ENCODE measurements at regions not wholly inside any gene's neighbourhood (a gene's known extent, or its start where the extent isn't known, plus 50 kb on each side); places are given as distances from the start of the nearest gene placed in this dataset.
A peak's percentile ranks its signal among the peaks of the same experiment; 100 is the strongest.

- no peak for DNase-seq (ENCODE audit: low read depth in 2 of 2)
Measured at GRCh38 chr9:95678759-95679158, 162.0 kb upstream of the PTCH1 start.

DNA sequence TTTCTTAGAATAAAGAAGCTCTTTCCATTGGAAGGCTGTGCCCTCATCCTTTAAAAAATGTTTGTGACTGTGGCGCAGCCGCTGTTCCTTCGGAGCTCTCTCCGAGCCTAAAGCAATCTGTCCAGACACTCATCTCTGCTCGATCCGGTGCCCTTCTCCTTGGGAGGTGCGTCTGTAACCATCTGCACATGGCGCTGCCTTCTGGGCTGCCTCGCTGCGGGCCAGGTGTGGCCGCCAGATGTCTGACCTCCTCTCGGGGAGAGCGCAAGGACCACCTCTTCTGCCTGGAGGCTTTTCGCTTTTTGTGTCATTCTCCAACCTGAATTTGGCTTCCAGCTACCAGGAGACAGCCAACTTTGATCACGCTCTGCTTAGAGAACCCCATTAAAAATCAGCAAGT is 153.4 kb upstream of the PTCH1 start:
- no peak for DNase-seq (ENCODE audit: low read depth in 2 of 2)

- DNase-seq (ENCODE audit: low read depth in 2 of 2) = no peak
Measured at GRCh38 chr9:95669253-95669652, 152.5 kb upstream of the PTCH1 start.

DNA sequence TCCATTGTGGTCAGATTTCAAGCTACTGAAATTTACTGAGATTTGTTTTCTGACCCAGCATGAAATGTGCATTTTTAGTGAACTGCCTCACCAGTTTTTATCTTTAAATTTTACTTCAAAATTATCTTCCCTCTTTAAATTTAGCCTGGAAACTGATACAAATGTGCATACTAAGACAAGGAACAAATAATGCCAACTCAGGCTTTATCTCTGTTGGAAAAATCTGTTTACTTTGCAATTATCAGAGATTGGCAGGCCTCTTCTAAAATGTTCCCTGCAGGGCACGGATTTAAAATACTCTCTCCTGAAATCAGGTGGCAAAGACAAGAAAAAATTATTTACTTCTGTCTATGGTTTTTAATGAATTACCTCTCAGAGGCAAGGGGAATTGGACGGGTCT is 151.0 kb upstream of the PTCH1 start:
- DNase-seq (ENCODE audit: low read depth in 2 of 2) = no peak

- no peak for DNase-seq (ENCODE audit: low read depth in 2 of 2)
Measured at GRCh38 chr9:95666785-95667155, 150.0 kb upstream of the PTCH1 start.

- DNase-seq (ENCODE audit: low read depth in 2 of 2) = no peak
Measured at GRCh38 chr9:95666096-95666784, 149.5 kb upstream of the PTCH1 start.

DNA sequence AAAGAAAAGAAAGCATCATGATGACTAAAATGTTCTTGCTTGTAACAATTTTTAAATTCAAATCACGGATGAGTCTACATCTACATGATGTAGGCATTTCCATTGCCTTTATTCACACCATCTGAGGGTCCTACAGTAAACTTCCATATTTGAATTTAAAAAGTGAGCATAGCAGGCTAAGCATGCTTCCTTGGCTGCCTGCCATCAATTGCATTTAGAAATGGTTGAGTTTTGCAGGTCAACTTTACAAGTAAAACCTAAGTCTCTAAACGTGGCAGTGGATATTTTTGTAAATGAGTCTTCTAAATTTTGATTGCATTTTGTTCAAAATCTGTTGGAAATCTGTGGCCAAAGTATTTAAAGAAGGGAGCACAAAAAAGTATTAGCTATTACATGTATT is 136.5 kb upstream of the PTCH1 start:
- DNase-seq (ENCODE audit: low read depth in 2 of 2) = peak in 1 of 2 donors; percentile 20

- DNase-seq (ENCODE audit: low read depth in 2 of 2) = no peak
Measured at GRCh38 chr9:95650720-95651119, 133.9 kb upstream of the PTCH1 start.

DNA sequence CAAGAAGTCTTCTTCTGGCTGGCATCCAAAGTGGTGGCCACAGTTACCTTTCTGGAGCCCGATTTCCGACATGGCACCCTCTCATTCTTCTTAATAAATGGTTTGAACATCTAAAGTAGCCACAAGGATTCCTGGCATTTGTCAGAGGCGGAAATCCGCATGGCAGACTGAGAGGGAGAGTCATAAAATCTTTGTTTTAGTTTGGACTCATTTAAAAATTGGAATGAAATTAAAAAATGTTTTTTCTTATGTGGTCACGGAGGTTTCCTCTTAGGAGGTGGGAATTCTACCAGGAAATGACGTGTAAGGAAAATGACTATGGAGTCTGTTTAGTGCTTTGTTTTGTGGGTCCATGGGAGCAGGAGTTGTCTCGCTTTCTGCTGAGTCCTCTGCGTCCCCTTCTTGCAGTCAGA is 133.0 kb upstream of the PTCH1 start:
- peak in 1 of 2 donors; percentile 71 for DNase-seq (ENCODE audit: low read depth in 2 of 2)

GRCh38 chr9:95648225-95648624 is 131.5 kb upstream of the PTCH1 start:
- no peak for DNase-seq (ENCODE audit: low read depth in 2 of 2)

DNA sequence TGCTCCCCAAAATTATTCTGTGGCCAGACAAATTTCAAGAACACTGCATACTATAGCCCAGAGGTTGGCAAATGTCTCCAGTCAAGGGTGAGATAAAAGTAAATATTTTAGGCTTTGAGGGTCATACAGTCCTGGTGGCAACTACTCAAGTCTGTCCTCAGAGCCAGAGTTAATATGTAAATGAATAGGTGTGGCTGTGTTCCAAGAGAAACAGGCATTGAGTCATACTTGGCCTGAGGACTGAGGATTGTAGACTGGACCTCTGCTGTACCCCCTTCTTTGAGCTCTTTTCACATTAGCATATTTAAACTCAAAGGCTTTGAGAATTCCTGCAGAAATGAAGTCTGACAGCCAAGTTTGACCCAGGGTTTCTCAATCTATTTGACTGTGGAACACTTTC is 129.2 kb upstream of the PTCH1 start:
- peak; percentile 14 to 31 for DNase-seq (ENCODE audit: low read depth in 2 of 2)

GRCh38 chr9:95645579-95645978 is 128.8 kb upstream of the PTCH1 start:
- DNase-seq (ENCODE audit: low read depth in 2 of 2) = no peak

DNA sequence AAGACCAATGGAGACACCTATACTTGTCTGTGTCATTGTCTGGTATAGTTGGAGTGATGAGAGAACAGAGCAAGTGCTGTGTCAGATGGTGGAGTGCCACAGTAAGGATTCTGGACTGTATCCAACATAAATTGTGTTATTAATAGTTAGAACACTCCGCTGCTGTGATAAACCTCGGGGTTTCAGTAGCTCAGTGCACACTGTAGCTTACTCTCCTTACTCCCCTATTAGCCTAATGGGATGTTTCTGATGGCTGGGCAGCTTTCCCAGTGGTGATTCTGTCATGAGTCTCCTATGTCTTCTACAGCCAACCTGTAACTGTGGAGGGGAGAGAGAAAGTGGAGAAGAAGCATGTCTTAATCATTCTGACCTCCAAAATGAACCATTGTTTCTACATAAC is 127.6 kb upstream of the PTCH1 start:
- peak; percentile 9 to 54 for DNase-seq (ENCODE audit: low read depth in 2 of 2)

GRCh38 chr9:95643619-95644018 is 126.8 kb upstream of the PTCH1 start:
- no peak for DNase-seq (ENCODE audit: low read depth in 2 of 2)

- DNase-seq (ENCODE audit: low read depth in 2 of 2) = no peak
Measured at GRCh38 chr9:95642189-95642588, 125.4 kb upstream of the PTCH1 start.

- peak; percentile 20 to 52 for DNase-seq (ENCODE audit: low read depth in 2 of 2)
Measured at GRCh38 chr9:95641586-95641985, 124.8 kb upstream of the PTCH1 start.

- DNase-seq (ENCODE audit: low read depth in 2 of 2) = no peak
Measured at GRCh38 chr9:95640336-95640735, 123.6 kb upstream of the PTCH1 start.

GRCh38 chr9:95635986-95636671 is 119.4 kb upstream of the PTCH1 start:
- no peak for DNase-seq (ENCODE audit: low read depth in 2 of 2)

GRCh38 chr9:95634536-95634935 is 117.8 kb upstream of the PTCH1 start:
- DNase-seq (ENCODE audit: low read depth in 2 of 2) = no peak

DNA sequence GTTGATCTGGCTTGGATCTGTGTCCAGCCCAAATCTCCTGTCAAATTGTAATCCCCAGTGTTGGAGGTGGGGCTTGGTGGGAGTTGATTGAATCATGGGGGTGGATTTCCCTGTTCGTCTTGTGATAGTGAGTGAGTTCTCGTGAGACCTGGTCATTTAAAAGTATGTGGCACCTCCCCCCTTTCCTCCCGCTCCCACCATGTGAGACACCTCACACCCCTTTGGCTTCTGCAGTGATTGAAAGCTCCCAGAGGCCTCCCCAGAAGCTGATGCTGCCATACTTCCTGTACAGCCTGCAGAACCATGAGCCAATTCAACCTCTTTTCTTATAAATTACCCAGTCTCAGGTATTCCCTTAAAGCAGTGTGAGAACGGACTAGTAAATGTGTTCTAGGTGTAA is 117.3 kb upstream of the PTCH1 start:
- DNase-seq (ENCODE audit: low read depth in 2 of 2) = no peak

- DNase-seq (ENCODE audit: low read depth in 2 of 2) = no peak
Measured at GRCh38 chr9:95629585-95629984, 112.8 kb upstream of the PTCH1 start.

GRCh38 chr9:95627802-95628201 is 111.0 kb upstream of the PTCH1 start:
- DNase-seq (ENCODE audit: low read depth in 2 of 2) = peak; percentile 32 to 80

DNA sequence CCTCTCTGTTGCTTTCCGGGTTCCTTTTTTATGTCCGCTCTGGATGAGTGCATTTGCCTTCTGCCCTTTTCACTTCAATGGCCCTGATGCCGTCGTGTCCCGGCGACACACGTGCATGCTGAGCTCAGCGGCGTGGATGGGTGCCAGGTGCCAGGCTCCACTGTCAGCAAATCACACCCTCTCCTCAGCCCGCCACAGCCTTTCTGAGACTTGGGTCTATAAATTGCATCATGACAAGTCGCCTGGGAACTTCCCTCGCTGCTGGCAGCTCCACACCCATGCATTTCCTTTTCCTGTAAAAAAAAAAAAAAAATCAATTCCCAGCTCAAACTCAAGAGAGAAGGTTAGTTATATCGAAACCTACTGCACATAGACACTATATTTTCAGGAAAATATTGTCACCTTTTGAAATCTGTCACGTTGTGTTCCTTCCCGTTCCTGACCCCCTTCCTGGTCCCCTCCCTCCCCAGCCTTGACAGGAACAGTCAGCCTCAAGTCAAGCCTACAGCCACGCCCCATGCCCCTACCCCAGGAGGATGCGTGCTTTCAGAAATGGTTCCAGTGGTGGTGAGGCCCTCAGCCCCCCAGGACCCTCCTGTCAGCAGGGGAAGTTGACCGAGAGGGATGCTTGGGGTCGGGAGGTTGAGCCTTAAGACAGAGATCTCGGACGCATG is 110.3 kb upstream of the PTCH1 start:
- peak; percentile 75 to 93 for DNase-seq (ENCODE audit: low read depth in 2 of 2)

Measured in lung microvascular endothelial cell (primary cell).